ENCODE measurements at regions not wholly inside any gene's neighbourhood (a gene's known extent, or its start where the extent isn't known, plus 50 kb on each side); places are given as distances from the start of the nearest gene placed in this dataset.

- TF ChIP-seq CTCF (IDR thresholded peaks at IDR 0.05) (no peak), EZH2 (IDR thresholded peaks at IDR 0.05) (no peak), EZH2phosphoT487 (IDR thresholded peaks at IDR 0.05) (no peak)
Measured at GRCh38 chr5:10844016-10844415, 83.0 kb upstream of the DAP start.
